NB4 (cell line): ENCODE measurements at regions not wholly inside any gene's neighbourhood (a gene's known extent, or its start where the extent isn't known, plus 50 kb on each side); places are given as distances from the start of the nearest gene placed in this dataset.

Source experiments
- DNase-seq: peaks from one replicate; pipeline ENCODE4 v3.0.0; 2010; ENCODE audit warnings: low read depth
- H3K4me3 ChIP-seq: one replicate; pipeline ENCODE4 v1.5.1; 2011; ENCODE audit warnings: mild to moderate bottlenecking, low read depth, low read length, moderate library complexity
- CTCF ChIP-seq: IDR thresholded peaks from one replicate; pipeline ENCODE4 v1.5.1; 2012; ENCODE audit warnings: low read depth, low read length
- MYC ChIP-seq: IDR thresholded peaks from 2 replicates; pipeline ENCODE4 v1.6.1; 2011; ENCODE audit warnings: low read depth, low read length
- POLR2A ChIP-seq: IDR thresholded peaks from 2 replicates; pipeline ENCODE4 v1.6.1; 2011; ENCODE audit warnings: mild to moderate bottlenecking; ENCODE audit not compliant: insufficient read length; ENCODE audit errors: extremely low read depth
- TF ChIP-seq, protein P1 (sequence below): IDR thresholded peaks from 2 replicates; pipeline ENCODE4 v1.6.1; 2011; ENCODE audit warnings: low read depth, low read length

- TF ChIP-seq POLR2A = no peak
- TF ChIP-seq CTCF = no peak
- TF ChIP-seq, protein P1, sequence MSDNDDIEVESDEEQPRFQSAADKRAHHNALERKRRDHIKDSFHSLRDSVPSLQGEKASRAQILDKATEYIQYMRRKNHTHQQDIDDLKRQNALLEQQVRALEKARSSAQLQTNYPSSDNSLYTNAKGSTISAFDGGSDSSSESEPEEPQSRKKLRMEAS = no peak
- DNase-seq = peak; percentile 2
- no peak overlapping the region for H3K4me3 ChIP-seq
Observed at GRCh38 chr5:98111686-98112085, 661.8 kb upstream of the RGMB start.

DNA sequence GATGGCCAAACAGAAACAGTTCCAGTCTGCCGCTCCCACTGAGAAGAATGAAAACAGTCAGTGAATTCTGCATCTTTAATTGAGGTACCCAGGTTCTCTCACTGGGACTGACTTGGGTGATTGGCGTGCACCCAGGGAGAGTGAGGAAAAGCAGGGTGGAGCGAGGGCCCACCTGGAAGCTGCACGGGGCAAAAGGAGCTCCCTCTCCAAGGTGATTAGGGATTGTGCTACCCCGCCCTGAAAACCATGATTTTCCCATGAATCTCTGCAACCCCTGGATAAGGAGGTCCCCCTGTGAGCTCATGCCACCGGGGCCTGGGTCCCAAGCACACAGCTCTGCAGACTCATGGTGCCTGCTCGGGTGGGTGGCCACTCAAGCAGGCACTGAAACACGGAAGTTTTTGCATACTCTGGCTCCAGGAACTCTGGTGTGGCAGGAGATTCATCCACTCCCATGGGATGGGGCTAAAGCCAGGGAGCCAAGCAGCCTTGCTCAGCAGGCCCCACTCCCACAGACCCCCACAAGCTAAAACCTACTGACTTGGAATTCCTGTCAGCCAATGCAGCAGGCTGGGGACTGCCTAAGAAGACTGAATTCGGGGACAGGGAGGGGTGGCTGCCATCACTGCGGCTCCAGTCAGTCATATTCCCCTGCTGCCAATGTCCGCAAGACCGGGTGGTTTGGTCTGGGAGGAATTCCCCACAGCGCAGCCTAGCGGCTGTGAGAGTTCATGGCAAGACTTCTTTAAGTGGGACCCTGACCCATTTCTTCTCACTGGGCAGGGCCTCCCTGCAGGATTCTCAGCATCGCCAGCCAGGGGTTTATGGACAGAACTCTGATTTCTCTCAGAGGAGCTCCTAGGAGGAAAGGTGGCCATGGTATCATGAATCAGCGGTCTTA, 652.2 kb upstream of the RGMB start:
- TF ChIP-seq, protein P1 = no peak
- no peak for TF ChIP-seq POLR2A
- no peak overlapping the region for H3K4me3 ChIP-seq
- no peak for DNase-seq

DNA sequence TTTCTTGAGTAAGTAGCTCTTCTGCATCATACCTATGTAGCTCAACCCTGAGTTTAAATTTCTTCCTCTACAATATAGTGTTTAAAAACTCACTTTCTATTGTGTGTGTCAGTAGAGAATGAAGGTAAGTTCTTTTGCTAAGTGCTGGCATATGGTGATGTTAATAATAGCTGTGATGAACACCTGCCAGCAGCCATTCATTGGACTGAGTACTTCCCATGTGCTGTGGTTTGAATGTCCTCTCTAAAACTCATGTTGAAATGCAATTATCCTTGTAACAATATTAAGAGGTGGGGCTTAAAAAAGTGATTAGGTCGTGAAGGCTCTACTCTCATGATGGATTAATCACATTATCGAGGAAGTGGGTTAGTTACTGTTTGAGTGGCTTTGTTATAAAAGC, 645.2 kb upstream of the RGMB start:
- DNase-seq = no peak
- no peak for TF ChIP-seq CTCF
- no peak for TF ChIP-seq MYC

DNA sequence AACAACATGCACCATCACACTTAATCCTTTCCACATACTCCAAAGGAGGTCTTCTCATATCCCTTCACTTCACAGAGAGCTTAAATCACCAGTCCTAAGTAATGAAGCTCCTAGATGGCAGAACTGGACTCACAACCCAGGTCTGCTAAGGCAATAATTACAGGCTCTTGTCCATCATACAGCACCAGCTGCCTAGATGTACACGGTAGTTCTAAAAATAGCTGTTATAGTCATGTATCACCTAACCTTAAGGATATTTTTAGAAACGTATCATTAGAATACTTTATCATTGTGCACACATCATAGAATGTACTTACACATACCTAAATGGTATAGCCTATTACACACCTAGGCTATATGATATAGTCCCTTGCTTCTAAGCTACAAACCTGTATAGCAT, 644.6 kb upstream of the RGMB start:
- TF ChIP-seq CTCF (no peak), MYC (no peak), POLR2A (no peak)
- TF ChIP-seq, protein P1 = no peak
- no peak overlapping the region for H3K4me3 ChIP-seq
- DNase-seq = no peak

More for the DNA sequence above, 645.2 kb upstream of the RGMB start:
- H3K4me3 ChIP-seq = no peak overlapping the region

- H3K4me3 ChIP-seq = no peak overlapping the region
- DNase-seq = no peak
- TF ChIP-seq MYC = no peak
- TF ChIP-seq, protein P1 = no peak
- TF ChIP-seq CTCF = no peak
- TF ChIP-seq POLR2A = no peak
Observed at GRCh38 chr5:98130261-98131035, 643.0 kb upstream of the RGMB start.

DNA sequence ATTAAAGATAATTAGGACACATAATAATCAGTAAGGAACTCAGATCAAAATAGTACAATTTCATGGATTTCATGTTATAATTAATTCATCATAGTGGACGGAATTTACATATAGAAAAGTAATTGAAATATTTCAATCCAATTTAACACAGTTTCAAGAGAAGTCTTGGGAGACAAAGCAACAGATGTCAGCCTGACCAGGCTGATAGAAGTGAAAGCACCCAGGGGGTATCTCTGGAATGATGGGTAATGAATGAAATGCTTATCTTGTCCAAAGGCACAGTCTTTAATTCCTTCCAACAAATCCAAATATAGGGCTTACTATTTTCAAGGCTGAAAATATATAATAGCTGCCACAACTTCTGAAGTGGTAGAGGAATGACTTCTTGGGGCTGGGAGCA, 629.3 kb upstream of the RGMB start:
- TF ChIP-seq, protein P1 = no peak
- no peak for TF ChIP-seq CTCF
- TF ChIP-seq MYC = no peak
- no peak for TF ChIP-seq POLR2A
- H3K4me3 ChIP-seq = no peak overlapping the region
- no peak for DNase-seq
